Suprapubic skin (tissue), 4 donors: ENCODE measurements at regions not wholly inside any gene's neighbourhood (a gene's known extent, or its start where the extent isn't known, plus 50 kb on each side); places are given as distances from the start of the nearest gene placed in this dataset.

Source experiments
- DNase-seq, 2 donors: peaks; one replicate each; pipeline ENCODE4 v3.0.0-alpha.2; 2019; ENCODE audit warnings: low spot score in 2 of 2
- H3K27ac ChIP-seq: fragments of 200-600 bp; sonication (generic); one replicate; pipeline ENCODE4 v1.5.1; 2019
- H3K27me3 ChIP-seq: fragments of 200-600 bp; sonication (generic); one replicate; pipeline ENCODE4 v1.5.1; 2019
- H3K36me3 ChIP-seq: fragments of 200-600 bp; sonication (generic); one replicate; pipeline ENCODE4 v1.5.1; 2019
- H3K4me1 ChIP-seq: fragments of 200-600 bp; sonication (generic); one replicate; pipeline ENCODE4 v1.5.1; 2019
- H3K4me3 ChIP-seq: fragments of 200-600 bp; sonication (generic); one replicate; pipeline ENCODE4 v1.5.1; 2019; ENCODE audit warnings: mild to moderate bottlenecking
- H3K9me3 ChIP-seq: fragments of 200-600 bp; sonication (generic); one replicate; pipeline ENCODE4 v1.5.1; 2019
- CTCF ChIP-seq, 2 donors: fragments of 200-600 bp in 1 of 2; fragments of 450-650 bp in 1 of 2; sonication (generic) in 1 of 2; IDR thresholded peaks; one replicate each; pipeline ENCODE4 v1.5.1; 2016 to 2019; ENCODE audit warnings: antibody characterized with exemption in 2 of 2, mild to moderate bottlenecking in 1 of 2, moderate library complexity in 1 of 2
- EP300 ChIP-seq: sonication (generic); formaldehyde crosslinking; IDR thresholded peaks from one replicate; pipeline ENCODE4 v1.6.1; 2017; ENCODE audit warnings: antibody characterized with exemption
- POLR2A ChIP-seq, 2 donors: fragments of 450-650 bp; IDR thresholded peaks; one replicate each; pipeline ENCODE4 v1.6.1; 2017; ENCODE audit warnings: antibody characterized with exemption in 2 of 2, mild to moderate bottlenecking in 2 of 2, moderate library complexity in 2 of 2
- POLR2AphosphoS5 ChIP-seq, 3 donors: sonication (generic); formaldehyde crosslinking; IDR thresholded peaks; one replicate each; pipeline ENCODE4 v1.6.1; 2017; ENCODE audit warnings: antibody characterized with exemption in 3 of 3
- WGBS: methylation state at CpG from one replicate; pipeline ENCODE4 v1.1.5; 2018; 5-methylcytosine and 5-hydroxymethylcytosine counted together

- DNase-seq = no peak
- 97% methylated on average over 3 of the region's 3 CpGs for WGBS
- Histone ChIP-seq H3K9me3 (no peaks in the 10 kb centered on the region), H3K4me3 (no peak overlapping the region), H3K4me1 (peaks cover 34% of the 10 kb centered on the region), H3K27me3 (no peaks in the 10 kb centered on the region), H3K36me3 (no peaks in the 10 kb centered on the region), H3K27ac (no peak overlapping the region)
- TF ChIP-seq CTCF (IDR thresholded peaks at IDR 0.05) = no peak
- TF ChIP-seq POLR2A (IDR thresholded peaks at IDR 0.05) = no peak
- no peak for TF ChIP-seq POLR2AphosphoS5 (IDR thresholded peaks at IDR 0.05)
- no peak for TF ChIP-seq EP300
These were observed 326.9 kb downstream of the UACA start for GRCh38 chr15:70436428-70436827.

GRCh38 chr15:70435872-70436271 is 327.5 kb downstream of the UACA start:
- TF ChIP-seq POLR2A (IDR thresholded peaks at IDR 0.05) (no peak), CTCF (IDR thresholded peaks at IDR 0.05) (no peak)
- Histone ChIP-seq H3K9me3 (no peaks in the 10 kb centered on the region), H3K36me3 (no peaks in the 10 kb centered on the region), H3K27ac (no peak overlapping the region), H3K27me3 (no peaks in the 10 kb centered on the region), H3K4me1 (peaks cover 34% of the 10 kb centered on the region), H3K4me3 (no peak overlapping the region)
- WGBS = 87% methylated on average over 2 of the region's 2 CpGs
- no peak for DNase-seq

- H3K4me3 ChIP-seq = no peak overlapping the region
- 80% methylated on average over 3 of the region's 3 CpGs for WGBS
- DNase-seq = no peak
- peaks cover 34% of the 10 kb centered on the region for H3K4me1 ChIP-seq
- H3K27me3 ChIP-seq = no peaks in the 10 kb centered on the region
- H3K27ac ChIP-seq = no peak overlapping the region
- TF ChIP-seq POLR2AphosphoS5 (IDR thresholded peaks at IDR 0.05) = no peak
- no peak for TF ChIP-seq EP300
- no peak for TF ChIP-seq CTCF (IDR thresholded peaks at IDR 0.05)
- TF ChIP-seq POLR2A (IDR thresholded peaks at IDR 0.05) = no peak
- no peaks in the 10 kb centered on the region for H3K9me3 ChIP-seq
- no peaks in the 10 kb centered on the region for H3K36me3 ChIP-seq
These were observed 328.0 kb downstream of the UACA start for GRCh38 chr15:70435369-70435768.

- Histone ChIP-seq H3K9me3 (no peaks in the 10 kb centered on the region), H3K27ac (no peak overlapping the region), H3K36me3 (no peaks in the 10 kb centered on the region), H3K4me3 (no peak overlapping the region), H3K4me1 (peaks cover 23% of the 10 kb centered on the region), H3K27me3 (no peaks in the 10 kb centered on the region)
- TF ChIP-seq EP300 (no peak), POLR2A (IDR thresholded peaks at IDR 0.05) (no peak), POLR2AphosphoS5 (IDR thresholded peaks at IDR 0.05) (no peak), CTCF (IDR thresholded peaks at IDR 0.05) (no peak)
- DNase-seq = no peak
- 48% methylated on average over 19 of the region's 19 CpGs for WGBS
These were observed 329.6 kb downstream of the UACA start for GRCh38 chr15:70433586-70434324.

- Histone ChIP-seq H3K36me3 (no peaks in the 10 kb centered on the region), H3K9me3 (no peaks in the 10 kb centered on the region), H3K4me1 (peaks cover 16% of the 10 kb centered on the region), H3K4me3 (no peak overlapping the region), H3K27ac (no peak overlapping the region), H3K27me3 (no peaks in the 10 kb centered on the region)
- no peak for TF ChIP-seq POLR2A (IDR thresholded peaks at IDR 0.05)
- no peak for TF ChIP-seq CTCF (IDR thresholded peaks at IDR 0.05)
- no peak for TF ChIP-seq EP300
- TF ChIP-seq POLR2AphosphoS5 (IDR thresholded peaks at IDR 0.05) = no peak
- 76% methylated on average over 8 of the region's 8 CpGs for WGBS
- no peak for DNase-seq
These were observed 330.3 kb downstream of the UACA start for GRCh38 chr15:70432924-70433495.
